Prostate gland (tissue), 2 donors: ENCODE measurements at regions not wholly inside any gene's neighbourhood (a gene's known extent, or its start where the extent isn't known, plus 50 kb on each side); places are given as distances from the start of the nearest gene placed in this dataset.

Experiments
- CTCF ChIP-seq, 4 experiments: fragments of 200-600 bp in 2 of 4; fragments of 450-650 bp in 2 of 4; sonication (generic) in 2 of 4; IDR thresholded peaks; 1 replicate in 3 of 4; 2 replicates in 1 of 4; pipeline ENCODE4 v1.5.1; 2016 to 2019; ENCODE audit warnings: antibody characterized with exemption in 4 of 4, mild to moderate bottlenecking in 2 of 4, moderate library complexity in 2 of 4
- POLR2A ChIP-seq: fragments of 450-650 bp; IDR thresholded peaks from one replicate; pipeline ENCODE4 v1.6.1; 2016; ENCODE audit warnings: antibody characterized with exemption, mild to moderate bottlenecking

DNA sequence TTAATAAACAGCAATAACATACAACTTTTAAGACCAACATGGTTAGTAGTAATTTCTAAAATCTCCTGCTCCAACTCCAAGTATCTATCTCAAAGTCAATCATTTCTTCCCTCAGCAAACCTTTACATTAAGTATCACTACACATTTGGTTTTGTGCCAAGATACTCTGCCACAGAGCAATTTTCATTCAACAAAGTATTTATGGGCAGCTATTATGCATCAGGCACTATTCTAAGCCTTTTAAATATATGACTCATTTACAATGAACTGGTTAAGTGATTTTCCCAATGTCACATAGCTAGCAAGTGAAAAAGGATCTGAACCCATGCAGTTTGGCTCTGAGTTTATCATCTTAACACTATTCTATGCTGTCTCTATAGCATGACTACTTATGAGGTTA, 264.3 kb downstream of the NOL4 start:
- TF ChIP-seq CTCF (IDR thresholded peaks at IDR 0.05): no peak
- TF ChIP-seq POLR2A: no peak
